Nucleus accumbens (tissue), 56 donors: ENCODE measurements at regions not wholly inside any gene's neighbourhood (a gene's known extent, or its start where the extent isn't known, plus 50 kb on each side); places are given as distances from the start of the nearest gene placed in this dataset.
"Not testable (repeated sequence)": the region's sequence is repeated elsewhere in the genome, so short reads cannot be mapped to it uniquely, and the experiment has no call there.

ENCODE experiments used
- DNase-seq, 56 donors: peaks; one replicate each; lab custom pipeline; 2025; lab: John Stamatoyannopoulos, UW

GRCh38 chr13:42396901-42397655 is 125.1 kb downstream of the AKAP11 start:
- DNase-seq = no peak

GRCh38 chr13:42398533-42398932 is 126.6 kb downstream of the AKAP11 start:
- DNase-seq = no peak

- DNase-seq = no peak
These were observed 128.4 kb downstream of the AKAP11 start for GRCh38 chr13:42400188-42400833.

- no peak for DNase-seq
These were observed 129.4 kb downstream of the AKAP11 start for GRCh38 chr13:42401376-42401775.

- DNase-seq = peak in 7 of 56 donors; percentile 1 to 9 (median 5)
These were observed 133.9 kb downstream of the AKAP11 start for GRCh38 chr13:42405665-42406390.

GRCh38 chr13:42409075-42409474 is 137.1 kb downstream of the AKAP11 start:
- DNase-seq = no peak

- DNase-seq = no peak
These were observed 137.6 kb downstream of the AKAP11 start for GRCh38 chr13:42409551-42409950.

- no peak for DNase-seq
These were observed 141.0 kb downstream of the AKAP11 start for GRCh38 chr13:42412812-42413483.

GRCh38 chr13:42413484-42413815 is 141.5 kb downstream of the AKAP11 start:
- DNase-seq = peak in 1 of 56 donors; percentile 10

GRCh38 chr13:42417626-42418025 is 145.7 kb downstream of the AKAP11 start:
- no peak for DNase-seq

GRCh38 chr13:42418184-42418583 is 146.2 kb downstream of the AKAP11 start:
- no peak for DNase-seq

- peak in 4 of 56 donors; percentile 0 to 22 (median 11) for DNase-seq
These were observed 148.4 kb downstream of the AKAP11 start for GRCh38 chr13:42420304-42420703.

- no peak for DNase-seq
These were observed 150.7 kb downstream of the AKAP11 start for GRCh38 chr13:42422681-42423080.

GRCh38 chr13:42424182-42424581 is 149.8 kb upstream of the TNFSF11 start:
- no peak for DNase-seq

GRCh38 chr13:42445354-42445753 is 128.6 kb upstream of the TNFSF11 start:
- DNase-seq = no peak

- DNase-seq = not testable (repeated sequence)
These were observed 127.4 kb upstream of the TNFSF11 start for GRCh38 chr13:42446597-42446996.

- no peak for DNase-seq
These were observed 120.8 kb upstream of the TNFSF11 start for GRCh38 chr13:42453091-42453645.

- DNase-seq = no peak
These were observed 119.2 kb upstream of the TNFSF11 start for GRCh38 chr13:42454749-42455148.

- no peak for DNase-seq
These were observed 115.8 kb upstream of the TNFSF11 start for GRCh38 chr13:42458193-42458592.

- DNase-seq = no peak
These were observed 107.8 kb upstream of the TNFSF11 start for GRCh38 chr13:42466123-42466522.

GRCh38 chr13:42466609-42467008 is 107.3 kb upstream of the TNFSF11 start:
- no peak for DNase-seq
